HG02943 (cell line): ENCODE measurements at regions not wholly inside any gene's neighbourhood (a gene's known extent, or its start where the extent isn't known, plus 50 kb on each side); places are given as distances from the start of the nearest gene placed in this dataset.

Experiments used
- ATAC-seq: cut with Tn5 transposase; IDR thresholded peaks from one replicate; pipeline ENCODE4 v1.9.1; 2021; ENCODE audit warnings: mild to moderate bottlenecking, low read depth, moderate library complexity; ENCODE audit not compliant: unreplicated experiment

DNA sequence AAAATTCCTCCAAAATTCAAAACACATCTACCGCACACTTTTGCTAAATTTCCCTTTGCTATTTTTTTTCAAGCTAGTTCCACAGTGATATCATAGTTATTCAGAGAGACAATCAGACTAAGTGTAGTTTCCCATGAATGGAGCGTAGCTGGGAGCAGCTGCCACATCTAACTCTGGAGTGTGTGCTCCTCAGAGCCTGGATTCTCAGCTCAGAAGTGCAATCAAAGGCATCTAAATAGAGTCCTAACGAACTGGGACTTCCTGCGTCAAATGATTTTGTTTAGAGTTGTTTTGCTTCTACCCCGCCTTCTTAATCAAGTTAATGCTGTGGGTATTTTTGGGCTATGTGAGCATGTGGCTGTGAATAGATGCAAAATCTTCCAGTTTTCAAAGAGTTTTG, 160.3 kb downstream of the TMEM18 start:
- ATAC-seq, result no peak

DNA sequence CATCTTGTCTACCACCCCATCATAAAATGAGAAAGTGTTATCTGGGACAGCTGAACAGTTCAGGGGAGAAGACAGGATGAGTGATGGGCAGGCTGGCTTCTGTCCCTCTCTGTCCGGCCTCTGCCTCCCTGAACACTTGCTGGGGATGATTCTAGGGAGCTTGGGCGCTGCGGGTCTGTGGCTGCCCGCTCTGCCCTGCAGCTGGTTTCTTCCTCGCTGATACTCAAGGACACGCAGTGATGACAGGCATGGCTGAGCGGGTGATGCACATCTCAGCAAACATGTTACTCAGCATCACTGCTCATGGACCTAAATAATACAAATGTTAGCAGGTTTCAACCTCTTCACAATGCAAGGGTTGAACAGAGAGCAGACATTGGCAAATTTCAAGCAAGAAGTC, 161.1 kb downstream of the TMEM18 start:
- ATAC-seq, result no peak

DNA sequence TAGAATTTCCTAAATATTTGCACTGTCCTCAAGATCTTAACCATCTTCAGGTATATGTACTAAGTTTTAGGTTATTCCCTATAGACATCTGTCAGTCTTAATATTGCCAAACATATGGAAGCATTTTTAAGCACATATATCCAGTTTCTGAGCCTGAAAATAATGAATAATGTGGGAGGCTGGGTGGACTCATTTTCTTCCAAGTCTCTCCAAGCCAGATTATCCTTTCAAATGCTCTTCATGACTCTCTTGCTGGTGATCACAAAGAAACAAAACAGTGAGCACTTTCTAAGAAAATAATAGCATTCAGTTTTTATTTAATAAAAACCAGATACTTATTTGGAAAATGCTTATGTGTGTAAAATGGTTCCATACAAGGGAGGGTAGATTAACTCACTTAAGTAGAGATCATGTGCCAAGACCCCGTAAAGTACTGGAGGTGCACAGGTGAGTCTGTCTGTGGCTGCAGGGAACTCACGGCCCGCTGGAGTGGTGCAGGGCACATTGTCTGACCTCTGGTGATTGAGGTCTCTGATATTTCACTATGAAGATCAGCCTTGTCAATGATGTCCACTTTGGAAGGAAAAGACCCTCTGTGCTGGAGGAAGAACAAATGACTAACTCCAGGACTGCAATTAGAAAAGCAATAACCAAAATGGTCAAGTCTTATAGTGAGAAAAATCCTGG, 161.6 kb downstream of the TMEM18 start:
- ATAC-seq, result no peak

GRCh38 chr2:513981-514706, 163.1 kb downstream of the TMEM18 start:
- no peak for ATAC-seq

DNA sequence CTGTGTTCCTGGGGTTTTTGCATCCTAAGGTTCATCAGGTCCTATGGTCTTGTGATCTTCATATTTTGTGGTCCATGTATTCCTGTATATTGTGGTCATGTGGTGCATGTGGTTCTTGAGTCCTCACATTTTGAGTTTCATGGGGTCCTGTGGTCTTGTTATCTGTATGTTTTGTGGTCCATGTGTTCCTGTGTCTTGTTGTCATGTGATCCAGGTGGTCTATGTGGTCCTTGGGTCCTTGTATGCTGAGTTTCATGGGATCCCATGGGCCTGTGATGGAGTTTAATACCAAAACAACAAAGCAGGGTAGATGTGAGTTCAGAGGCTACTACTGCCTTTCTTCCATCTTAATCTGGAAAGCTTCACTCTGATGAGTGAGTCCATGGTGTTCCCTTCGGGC, 166.4 kb downstream of the TMEM18 start:
- no peak for ATAC-seq

GRCh38 chr2:509888-510287, 167.3 kb downstream of the TMEM18 start:
- no peak for ATAC-seq

DNA sequence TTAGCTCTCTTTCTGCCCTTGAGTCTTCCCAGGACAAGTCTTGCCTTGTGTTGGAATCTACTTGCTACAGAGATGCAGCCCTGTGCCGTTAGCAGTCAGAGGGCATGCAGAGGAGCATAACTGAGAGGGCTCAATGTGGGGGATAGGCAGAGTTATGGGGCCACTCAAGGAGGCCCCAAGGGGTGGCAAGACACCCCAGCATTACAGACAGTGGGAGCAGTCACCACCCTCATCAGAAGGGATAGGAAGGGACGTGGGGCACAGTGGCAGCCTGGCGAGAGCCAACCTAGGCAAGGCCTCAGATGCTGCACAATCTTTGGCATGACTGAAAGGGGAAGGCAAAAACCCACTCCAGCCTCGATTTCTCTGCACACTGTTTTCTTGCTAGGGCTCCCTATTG, 169.1 kb downstream of the TMEM18 start:
- no peak for ATAC-seq

DNA sequence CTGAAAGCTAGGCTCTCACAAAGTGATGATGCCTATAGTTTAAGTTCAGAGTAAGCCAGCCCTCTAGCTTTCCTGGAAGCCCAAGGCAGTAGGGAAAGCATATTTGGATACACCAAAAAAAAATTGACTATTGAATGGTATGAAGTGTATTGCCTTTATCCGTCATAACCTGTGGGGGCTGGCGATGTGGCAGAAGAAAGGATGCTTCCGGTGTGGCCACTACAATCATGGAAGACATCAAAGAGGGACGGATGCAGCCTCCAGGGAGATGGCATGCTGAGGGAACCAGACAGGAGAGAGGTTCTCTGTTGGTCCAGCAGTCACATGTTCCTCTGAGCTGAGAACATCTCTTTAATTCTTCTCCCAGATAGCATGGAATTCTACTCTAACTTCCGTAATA, 170.3 kb downstream of the TMEM18 start:
- ATAC-seq, result no peak

DNA sequence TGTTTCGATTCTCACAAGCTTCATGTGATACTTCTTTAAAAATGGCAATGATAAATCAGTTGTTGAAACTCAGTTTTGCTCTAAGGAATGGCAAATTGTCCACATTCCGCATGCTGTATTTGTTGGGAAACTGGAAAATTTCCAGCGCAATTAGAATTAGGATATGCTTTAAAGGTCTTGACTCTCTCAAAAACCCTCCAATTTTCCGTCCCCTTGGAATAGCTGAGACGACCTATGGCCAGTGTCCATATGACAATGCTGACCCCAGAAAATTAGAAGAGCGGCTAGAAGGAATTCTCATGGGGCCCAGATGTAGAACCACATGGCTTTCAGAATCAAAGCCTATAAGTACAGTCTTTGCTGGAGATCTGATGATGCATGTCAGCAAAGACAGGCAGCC, 170.8 kb downstream of the TMEM18 start:
- no peak for ATAC-seq

GRCh38 chr2:505941-506340, 171.3 kb downstream of the TMEM18 start:
- no peak for ATAC-seq

- no peak for ATAC-seq
These were observed 173.8 kb downstream of the TMEM18 start for GRCh38 chr2:503288-503999.

DNA sequence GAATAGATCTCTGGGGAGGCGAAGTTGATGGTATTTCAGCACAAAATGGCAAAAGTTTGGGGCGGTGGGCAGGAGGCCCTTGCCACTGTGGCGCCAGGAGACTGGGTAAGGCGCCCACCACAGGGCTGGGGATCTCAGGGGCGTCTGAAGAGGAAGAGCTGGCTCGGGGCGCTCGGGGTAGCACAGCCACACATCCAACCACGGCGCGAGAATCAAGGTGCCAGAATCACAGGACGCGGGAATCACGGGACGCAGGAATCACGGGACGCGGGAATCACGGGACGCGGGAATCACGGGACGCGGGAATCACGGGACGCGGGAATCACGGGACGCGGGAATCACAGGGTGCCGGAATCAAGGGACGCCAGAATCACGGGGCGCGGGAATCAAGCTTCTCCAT, 174.4 kb downstream of the TMEM18 start:
- ATAC-seq, result no peak

- no peak for ATAC-seq
These were observed 175.5 kb downstream of the TMEM18 start for GRCh38 chr2:501667-502066.

DNA sequence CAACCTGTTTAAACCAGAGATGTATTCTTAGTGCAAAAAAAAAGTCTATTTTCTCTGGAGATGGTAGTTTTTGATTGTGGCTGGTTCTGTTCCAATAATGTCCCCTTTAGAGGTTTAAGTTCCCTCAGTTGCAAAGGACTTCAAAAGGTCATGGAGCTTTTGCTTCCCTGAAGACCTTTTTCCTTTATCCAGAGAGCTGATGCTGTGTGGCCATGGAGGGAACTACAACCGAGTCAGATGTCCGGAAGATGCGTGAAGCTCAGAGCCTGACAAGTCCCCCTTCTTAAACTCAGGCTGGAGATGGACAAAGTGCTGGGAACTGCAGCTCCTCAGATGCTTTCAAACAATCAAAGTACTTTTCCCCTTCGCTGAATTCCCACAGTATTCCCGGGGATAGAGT, 176.1 kb downstream of the TMEM18 start:
- ATAC-seq, result no peak

GRCh38 chr2:499726-500125, 177.5 kb downstream of the TMEM18 start:
- ATAC-seq, result no peak

DNA sequence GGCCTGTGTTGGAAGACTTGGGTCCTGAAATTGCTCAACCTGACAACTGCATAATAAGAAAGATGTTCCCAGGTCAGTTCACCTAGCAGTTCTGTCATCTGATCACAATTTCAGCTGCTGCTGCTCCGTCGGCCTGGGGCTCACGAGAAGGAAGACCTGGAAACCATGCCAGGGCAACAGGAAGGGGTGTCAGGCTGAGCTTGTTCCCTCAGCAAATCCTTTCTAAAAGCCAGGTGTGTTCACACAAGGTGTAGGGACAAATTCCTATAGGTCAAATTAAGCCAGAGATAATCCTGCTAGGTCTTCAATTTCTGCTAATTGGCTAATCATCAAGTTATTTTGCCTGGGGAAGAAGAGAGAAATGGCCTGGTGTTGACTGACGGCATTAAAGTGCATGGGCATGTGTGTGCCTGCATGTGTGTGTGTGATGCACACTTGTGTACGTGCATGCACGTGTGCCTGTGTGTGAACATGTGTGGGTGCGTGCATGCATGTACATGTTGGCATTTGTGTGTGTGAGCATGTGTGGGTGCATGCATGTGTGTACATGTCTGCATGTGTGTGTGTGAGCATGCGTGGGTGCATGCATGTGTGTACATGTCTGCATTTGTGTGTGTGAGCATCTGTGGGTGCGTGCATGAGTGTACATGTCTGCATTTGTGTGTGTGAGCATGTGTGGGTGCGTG, 178.6 kb downstream of the TMEM18 start:
- no peak for ATAC-seq

GRCh38 chr2:497770-498492, 179.3 kb downstream of the TMEM18 start:
- ATAC-seq, result no peak

DNA sequence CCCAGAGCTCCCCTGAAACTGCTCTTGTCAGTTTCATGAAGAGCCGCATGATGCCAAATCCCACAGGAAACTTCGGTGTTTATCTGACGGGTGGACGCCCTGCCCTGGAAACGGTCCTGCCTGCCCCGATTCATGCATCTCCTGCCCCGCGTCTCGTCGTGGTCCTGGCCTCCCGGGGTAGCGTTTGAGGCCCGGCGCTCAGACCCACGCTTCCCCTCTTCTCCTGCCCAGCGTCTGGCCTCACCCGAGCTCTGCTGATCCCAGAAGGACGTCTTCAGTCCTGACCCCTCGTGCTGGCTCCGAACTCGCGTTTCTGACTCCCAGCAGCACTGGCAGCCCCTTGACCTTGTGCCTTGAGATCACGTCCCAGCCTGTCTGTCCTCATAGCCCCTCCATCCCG, 180.5 kb downstream of the TMEM18 start:
- ATAC-seq, result no peak

- ATAC-seq, result no peak
These were observed 181.4 kb downstream of the TMEM18 start for GRCh38 chr2:495745-496275.

DNA sequence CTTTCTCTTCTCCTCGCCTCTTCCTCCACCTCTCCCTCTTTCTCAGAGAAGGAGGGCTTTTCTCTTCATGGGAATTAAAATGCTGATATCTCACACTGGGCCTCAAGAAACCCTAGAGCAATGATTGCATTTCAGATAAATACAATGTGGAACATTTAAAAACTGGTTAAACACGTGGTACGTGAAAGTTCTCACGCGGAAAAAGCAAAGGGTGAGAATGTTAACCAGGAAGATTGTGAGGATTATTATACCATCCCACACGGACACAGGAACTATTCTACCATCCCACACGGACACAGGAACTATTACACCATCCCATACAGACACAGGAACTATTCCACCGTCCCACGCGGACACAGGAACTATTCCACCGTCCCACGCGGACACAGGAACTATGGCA, 182.4 kb downstream of the TMEM18 start:
- no peak for ATAC-seq
